CD4-positive, alpha-beta T cell treated with Interleukin-17A for 4 hours (primary cell): ENCODE measurements at regions not wholly inside any gene's neighbourhood (a gene's known extent, or its start where the extent isn't known, plus 50 kb on each side); places are given as distances from the start of the nearest gene placed in this dataset.
"Not testable (repeated sequence)": the region's sequence is repeated elsewhere in the genome, so short reads cannot be mapped to it uniquely, and the experiment has no call there.

ENCODE experiments used
- DNase-seq: peaks from one replicate; pipeline ENCODE4 v3.0.0-alpha.2; 2020; ENCODE audit warnings: mixed read lengths

DNA sequence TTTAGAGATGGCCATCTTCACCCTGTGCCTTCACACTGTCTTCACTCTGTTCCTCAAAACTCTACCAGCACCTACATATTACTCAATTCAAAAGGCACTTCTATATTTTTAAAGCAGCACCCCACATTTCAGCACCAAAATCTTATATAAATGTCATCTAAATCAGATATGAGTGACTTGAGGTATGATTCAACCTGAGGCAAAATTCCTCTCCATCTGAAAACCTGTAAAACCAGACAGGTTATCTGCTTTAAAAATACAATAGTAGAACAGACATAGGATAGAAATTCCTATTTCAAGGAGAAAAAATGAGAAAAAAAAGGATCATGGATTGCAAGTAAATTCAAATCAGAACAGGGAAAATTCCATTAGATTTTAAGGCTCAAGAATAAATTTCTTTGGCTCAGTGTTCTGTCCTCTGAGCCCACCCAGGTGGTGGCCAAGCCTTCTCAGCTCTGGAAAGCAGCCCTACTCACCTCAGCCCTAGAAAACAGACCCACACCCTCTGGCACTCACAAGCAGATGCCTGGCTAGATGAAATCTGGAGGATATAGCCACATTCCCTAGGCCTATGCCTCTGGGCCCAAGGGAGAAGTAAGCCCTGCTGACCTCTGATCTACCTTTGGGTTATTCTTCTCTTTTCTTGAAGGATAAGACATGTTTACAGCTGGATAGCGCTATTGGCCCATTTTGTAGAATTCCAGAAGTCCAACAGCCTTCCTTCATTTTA, 211.1 kb upstream of the XIST start:
- DNase-seq = no peak

GRCh38 chrX:74061879-74062278, 209.4 kb upstream of the XIST start:
- DNase-seq = no peak

DNA sequence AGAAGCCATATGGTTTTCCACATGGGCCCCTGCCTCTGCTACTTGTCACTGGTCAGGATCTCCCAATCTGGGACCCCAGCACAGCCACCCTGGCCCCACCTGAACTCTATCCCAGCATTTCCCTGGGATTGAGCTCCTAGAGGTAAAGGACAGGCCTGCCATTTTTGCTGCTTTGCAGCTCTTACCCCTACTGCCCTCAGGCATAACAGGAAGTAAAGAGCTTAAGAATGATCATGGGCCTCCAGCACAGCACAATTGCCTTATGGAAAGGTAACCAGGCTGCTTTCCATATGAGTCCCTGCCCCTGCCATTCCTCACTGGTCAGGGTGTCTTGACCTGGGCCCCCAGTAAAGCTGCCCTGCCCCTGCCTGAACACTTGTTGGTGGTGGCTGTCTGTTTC, 196.6 kb upstream of the XIST start:
- no peak for DNase-seq

- not testable (repeated sequence) for DNase-seq
Measured at GRCh38 chrX:74034066-74034465, 181.6 kb upstream of the XIST start.

DNA sequence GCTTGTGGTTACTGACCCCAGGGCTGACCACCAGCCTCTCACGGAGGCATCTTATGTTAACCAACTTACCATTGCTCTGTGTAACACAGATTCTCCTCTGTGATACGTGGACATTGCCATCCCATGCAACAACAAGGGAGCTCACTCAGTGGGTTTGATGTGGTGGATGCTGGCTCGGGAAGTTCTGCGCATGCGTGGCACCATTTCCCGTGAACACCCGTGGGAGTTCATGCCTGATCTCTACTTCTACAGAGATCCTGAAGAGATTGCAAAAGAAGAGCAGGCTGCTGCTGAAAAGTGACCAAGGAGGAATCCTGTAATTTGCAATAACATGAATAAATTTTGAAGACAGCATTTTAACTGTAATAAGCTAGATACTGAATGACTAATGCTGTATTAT, 179.0 kb upstream of the XIST start:
- DNase-seq = not testable (repeated sequence)

GRCh38 chrX:74030766-74031165, 178.3 kb upstream of the XIST start:
- not testable (repeated sequence) for DNase-seq

- not testable (repeated sequence) for DNase-seq
Measured at GRCh38 chrX:74025145-74025544, 172.6 kb upstream of the XIST start.

DNA sequence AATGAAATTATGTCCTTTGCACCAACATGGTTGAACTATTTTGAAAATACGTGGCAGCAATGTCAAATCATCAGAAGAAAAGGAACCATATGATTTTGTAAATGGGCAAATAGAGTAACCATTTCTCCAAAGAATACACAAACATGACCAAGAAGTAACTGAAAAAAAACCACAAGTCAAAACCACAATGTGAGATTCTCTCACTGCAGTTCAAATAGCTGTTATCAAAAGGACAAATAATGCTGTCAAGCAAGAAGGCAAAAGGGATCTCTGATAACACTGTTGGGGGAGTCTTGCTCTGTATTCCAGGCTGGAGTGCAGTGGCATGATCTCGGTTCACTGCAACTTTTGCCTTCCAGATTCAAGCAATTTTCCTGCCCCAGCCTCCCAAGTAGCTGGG, 170.7 kb upstream of the XIST start:
- DNase-seq = no peak

- DNase-seq = no peak
Measured at GRCh38 chrX:74018253-74018652, 165.7 kb upstream of the XIST start.

- DNase-seq = peak; percentile 77
Measured at GRCh38 chrX:74015379-74016019, 163.0 kb upstream of the XIST start.

DNA sequence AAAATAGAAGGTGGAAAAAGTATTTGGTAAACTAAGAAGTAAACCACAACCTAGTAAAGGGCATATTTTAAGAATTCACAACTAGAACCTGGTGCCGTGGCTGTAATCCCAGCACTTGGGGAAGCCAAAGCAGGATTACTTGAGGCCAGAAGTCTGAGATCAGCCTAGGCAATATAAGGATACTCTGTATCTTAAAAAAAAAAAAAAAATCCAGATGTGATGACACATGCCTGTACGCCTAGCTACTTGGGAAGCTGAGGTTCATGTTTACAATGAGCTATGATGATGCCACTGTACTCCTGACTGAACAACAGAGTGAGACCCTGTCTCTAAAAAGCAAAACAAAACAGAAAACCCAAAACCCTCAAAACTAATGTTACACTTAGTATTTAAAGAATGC, 156.5 kb upstream of the XIST start:
- no peak for DNase-seq

DNA sequence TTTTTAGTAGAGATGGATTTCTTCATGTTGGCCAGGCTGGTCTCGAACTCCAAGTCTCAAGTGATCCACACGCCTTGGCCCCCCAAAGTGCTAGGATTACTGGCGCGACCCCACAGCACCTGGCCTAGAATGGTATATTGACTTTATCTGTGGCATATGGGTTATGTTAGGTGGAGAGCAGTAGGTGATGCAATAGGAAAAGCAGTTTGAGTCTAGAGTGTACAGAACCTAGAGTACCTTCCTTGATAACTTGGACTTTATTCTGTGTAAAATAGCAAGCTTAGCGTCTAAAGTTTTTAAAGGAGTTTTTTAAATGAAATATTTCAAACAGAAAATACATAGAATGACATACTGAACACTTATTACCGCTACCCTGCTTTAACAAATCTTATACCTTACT, 139.5 kb upstream of the XIST start:
- no peak for DNase-seq

- no peak for DNase-seq
Measured at GRCh38 chrX:73987166-73987565, 134.7 kb upstream of the XIST start.

DNA sequence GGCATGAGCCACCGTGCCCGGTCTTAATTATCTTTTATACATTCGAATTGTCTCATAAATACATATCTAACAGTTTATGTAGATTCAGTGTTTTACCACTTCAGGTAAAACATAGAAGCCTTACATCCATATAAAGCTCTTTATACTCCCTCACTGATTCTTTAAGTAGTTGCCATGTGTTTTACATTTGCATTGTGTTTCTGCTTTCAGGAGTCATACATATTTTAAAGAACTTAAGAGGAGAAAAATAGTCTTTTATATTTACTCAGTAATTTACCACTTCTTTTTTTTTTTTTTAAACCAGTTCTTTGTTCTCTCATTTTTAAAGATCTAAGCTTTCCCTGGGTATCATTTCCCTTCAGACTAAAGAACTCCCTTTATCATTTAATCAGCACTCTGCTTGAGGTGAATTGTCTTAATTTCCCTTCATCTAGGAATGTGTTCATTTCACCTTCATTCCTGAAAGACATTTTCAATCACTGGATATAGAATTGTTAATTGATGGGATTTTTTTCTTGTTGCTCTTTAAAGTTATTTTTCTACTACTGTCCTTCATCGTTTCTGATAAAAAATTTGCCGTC, 127.1 kb upstream of the XIST start:
- DNase-seq = no peak

DNA sequence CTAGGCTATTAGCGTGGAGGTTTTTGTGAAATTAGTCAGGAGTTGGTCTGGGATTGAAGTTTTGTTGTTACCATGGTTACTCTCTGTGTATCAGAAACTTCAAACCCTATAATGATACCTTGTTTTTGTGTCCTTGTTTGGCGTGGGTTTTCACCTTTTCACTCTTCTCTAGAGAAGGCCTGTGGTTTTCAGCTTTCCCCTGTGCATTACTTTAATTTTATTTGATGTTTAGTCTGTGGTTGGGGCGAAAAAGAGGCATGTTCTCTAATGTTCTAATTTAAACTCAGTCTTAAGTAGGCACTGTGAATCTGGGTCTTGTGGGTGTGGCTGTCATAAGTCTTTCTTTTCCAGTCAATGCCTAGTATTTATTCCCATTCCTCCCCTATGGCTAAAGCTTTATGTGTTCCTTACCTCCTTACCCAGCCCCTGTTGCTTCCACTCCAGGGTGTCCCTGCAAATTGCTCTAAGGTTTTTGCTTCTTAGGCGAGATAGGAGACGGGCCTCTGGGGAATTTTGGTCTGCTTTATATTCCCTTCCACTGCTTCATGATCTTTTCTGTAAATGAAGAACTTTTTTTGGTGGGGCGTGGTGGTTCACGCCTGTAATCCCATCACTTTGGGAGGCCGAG, 125.1 kb upstream of the XIST start:
- DNase-seq = peak; percentile 13

DNA sequence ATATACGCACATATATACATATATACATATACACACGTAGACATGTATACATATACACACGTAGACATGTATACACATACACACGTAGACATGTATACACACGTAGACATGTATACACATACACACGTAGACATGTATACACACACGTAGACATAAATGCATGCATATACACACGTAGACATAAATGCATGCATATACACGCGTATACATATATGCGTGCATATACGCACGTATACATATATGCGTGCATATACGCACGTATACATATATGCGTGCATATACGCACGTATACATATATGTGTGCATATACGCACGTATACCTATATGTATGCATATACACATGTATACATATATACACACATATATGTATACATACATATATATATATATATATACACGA, 114.9 kb upstream of the XIST start:
- not testable (repeated sequence) for DNase-seq

DNA sequence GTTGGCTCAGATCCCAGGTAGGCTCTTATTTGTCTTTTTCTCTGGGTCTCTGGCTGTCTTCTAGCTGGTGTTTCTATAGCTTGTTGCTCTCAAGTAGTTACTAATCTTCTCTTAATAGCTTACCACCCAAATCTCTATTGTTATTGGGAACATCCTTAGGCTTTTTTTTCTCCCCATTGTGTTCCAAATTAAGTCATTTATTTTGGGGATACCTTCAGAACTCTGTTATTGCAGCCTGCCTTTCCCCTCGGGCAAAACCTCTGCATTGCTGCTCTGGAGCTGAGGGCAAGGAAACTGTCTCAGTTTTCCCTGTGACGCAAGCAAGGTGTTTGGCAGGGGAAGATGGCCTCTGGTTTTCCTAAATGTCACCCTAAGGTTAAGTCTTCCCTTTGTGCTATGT, 113.3 kb upstream of the XIST start:
- DNase-seq = no peak

DNA sequence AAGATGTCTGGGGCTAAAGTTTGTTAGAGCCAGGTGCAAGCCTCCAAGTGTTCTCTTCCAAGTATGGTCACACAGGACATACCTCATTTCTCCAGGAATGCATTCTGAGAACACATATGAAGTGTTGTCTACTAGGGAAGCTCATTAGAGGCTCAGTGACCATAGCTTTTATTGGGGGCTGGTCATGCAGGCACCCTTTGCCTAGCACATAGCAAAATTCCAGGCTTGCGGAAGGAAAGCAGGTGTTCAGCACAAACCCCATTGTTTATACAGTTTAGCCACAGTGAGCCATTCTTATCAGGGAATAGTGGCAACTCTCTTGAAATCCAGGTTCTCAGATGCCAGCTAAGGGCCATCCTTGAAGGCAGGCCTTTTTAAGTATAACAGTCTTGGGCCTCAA, 112.1 kb upstream of the XIST start:
- DNase-seq = no peak

- DNase-seq = no peak
Measured at GRCh38 chrX:73963682-73964081, 111.2 kb upstream of the XIST start.

DNA sequence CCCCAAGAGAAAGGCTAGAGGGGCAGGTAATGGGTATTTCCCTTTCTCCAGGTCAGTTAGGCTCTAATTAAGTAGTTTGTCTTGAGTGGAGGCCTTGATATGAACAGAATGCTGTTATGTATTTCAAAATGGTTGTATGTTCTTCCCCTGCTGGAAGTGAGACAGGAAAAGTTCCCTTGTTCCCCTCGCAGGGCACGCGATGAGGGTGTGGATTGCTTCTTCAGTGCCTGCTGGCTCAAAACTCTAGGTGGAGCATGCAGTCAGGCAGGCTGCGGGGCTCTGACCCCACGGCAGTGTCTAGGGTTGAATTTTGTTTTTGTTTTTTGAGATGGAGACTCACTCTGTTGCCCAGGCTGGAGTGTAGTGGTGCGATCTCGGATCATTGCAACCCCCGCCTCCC, 110.4 kb upstream of the XIST start:
- DNase-seq = no peak

DNA sequence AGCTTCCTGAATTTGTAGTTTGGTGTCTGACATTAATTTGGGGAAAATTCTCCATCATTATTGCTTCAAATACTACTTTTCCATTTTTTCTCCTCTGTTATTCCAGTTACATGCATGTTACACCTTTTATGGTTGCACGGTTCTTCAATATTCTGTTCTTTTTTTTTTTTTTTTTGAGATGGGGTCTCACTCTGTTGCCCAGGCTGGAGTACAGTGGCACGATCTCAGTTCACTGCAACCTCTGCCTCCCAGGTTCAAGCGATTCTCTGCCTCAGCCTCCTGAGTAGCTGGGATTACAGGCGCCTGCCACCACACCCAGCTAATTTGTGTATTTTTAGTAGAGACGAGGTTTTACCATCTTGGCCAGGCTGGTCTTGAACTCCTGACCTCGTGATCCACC, 109.4 kb upstream of the XIST start:
- not testable (repeated sequence) for DNase-seq

DNA sequence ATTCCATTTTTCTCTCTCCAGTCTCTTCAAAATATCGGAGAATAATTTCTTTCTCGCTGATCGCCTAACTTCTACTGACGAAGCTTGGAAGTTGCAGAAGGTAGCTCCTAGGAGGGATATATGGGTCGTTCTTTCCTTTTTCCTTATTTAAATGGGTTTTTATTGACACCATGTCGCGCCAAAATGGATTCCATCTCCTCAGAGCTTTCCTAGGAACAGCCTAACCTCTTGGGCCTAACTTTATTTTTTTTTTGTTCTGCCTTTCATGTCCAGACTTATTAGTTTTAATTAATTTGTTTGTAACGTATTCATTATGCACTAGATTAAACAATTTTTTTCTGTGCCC, 92.0 kb upstream of the XIST start:
- no peak for DNase-seq

DNA sequence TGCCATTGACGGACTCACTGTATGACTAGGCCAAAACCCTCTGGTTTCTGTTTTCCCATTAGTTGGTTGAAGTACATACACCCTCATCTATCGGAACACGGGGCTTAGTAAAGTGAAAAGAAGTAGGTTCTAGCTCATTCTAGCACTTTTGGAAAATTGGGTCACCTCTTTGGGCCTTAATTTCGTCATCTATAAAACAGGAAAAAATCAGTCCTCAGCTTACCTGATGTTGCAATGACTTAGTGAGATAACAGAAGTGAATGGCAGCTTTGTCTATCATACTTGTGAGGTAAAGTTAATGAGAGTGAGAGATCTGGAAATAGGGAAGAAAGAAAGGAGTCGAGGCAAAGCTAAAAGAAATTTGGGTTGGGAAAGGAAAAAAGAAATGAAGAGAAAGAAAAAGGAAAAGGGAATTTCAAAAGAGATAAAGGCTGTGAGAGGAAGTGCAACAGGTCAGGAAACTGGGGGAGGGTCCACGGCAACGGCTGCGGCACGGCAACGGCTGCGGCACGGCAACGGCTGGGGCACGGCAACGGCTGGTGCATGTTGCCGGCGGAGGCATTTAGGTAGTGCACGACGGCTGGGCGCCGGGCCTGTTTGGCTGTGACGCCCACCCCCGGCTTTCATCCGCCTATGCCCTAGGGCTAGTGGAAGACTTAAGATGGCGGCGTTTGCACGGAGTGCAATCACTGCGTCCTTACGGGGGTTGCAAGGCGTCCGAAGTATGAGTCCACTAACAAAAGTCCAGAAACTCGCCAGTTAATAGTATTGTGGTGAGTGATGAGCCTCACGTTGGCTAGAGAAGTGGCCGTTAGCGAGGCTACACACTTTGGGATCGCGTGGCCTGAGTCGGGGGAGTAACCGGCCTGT, 91.4 kb upstream of the XIST start:
- peak; percentile 92 for DNase-seq
